ENCODE measurements at regions not wholly inside any gene's neighbourhood (a gene's known extent, or its start where the extent isn't known, plus 50 kb on each side); places are given as distances from the start of the nearest gene placed in this dataset.

DNA sequence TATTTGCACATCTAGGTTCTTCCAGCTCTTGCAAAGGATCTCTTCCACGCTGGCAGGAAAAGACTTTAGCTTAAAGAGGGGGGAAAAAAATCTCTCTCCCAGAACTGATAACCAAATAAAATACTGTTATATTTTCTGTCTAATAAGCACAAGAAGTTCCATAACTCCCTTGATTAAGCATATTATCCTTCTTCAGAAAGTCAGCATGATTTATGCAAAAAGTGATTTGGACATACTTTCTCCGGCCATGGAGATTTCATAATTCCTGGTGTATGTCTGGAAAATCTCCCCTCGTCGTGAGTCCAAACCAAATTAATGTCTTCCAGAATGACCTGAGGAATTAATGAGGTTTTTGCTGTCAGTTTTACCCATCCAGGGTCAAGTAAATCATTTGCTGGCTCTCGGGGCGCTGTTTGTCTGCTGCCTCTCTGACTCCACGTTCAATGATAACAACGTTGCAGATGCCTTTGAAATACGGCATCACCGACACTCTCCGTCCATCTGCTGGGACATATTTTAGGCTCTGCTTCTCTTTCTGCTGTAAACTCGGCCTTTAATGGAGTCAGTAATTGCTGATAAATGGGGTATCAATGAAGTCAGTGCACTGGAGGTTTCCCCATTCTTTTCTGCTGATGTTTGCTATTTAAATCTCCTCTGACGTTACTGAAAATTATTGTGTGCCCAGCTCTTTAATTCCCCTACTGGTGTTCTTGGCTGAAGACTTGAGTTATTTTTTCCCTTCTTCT is 112.9 kb downstream of the HLX start:
- CTCF ChIA-PET = interaction anchor here (1.0 to 1.2 kb wide), 4 partner anchors 210 to 439 kb away, joined by 3 to 7 read pairs (median 6); no protein-coding TSS in a partner anchor
- no peak overlapping the region for H3K4me3 ChIP-seq (ENCODE audit: low read depth, low read length)

GRCh38 chr1:220992705-220993052 is 113.4 kb downstream of the HLX start:
- POLR2A ChIA-PET = no interaction called here
- no peaks in the 10 kb centered on the region for H3K9me3 ChIP-seq (ENCODE audit: control insufficient read depth, insufficient read depth, low read length)
- no peak for DNase-seq (ENCODE audit: low read depth, low spot score)
- CTCF ChIA-PET = interaction anchor here (1.1 kb wide), 2 partner anchors 210 to 438 kb away, joined by 3 to 7 read pairs; no protein-coding TSS in a partner anchor
- H3K27me3 ChIP-seq (ENCODE audit: control insufficient read depth, insufficient read depth, low read length) = no peaks in the 10 kb centered on the region
- no peak overlapping the region for H3K27ac ChIP-seq (ENCODE audit: low read depth, low read length)
- TF ChIP-seq, protein P1, sequence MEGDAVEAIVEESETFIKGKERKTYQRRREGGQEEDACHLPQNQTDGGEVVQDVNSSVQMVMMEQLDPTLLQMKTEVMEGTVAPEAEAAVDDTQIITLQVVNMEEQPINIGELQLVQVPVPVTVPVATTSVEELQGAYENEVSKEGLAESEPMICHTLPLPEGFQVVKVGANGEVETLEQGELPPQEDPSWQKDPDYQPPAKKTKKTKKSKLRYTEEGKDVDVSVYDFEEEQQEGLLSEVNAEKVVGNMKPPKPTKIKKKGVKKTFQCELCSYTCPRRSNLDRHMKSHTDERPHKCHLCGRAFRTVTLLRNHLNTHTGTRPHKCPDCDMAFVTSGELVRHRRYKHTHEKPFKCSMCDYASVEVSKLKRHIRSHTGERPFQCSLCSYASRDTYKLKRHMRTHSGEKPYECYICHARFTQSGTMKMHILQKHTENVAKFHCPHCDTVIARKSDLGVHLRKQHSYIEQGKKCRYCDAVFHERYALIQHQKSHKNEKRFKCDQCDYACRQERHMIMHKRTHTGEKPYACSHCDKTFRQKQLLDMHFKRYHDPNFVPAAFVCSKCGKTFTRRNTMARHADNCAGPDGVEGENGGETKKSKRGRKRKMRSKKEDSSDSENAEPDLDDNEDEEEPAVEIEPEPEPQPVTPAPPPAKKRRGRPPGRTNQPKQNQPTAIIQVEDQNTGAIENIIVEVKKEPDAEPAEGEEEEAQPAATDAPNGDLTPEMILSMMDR (IDR thresholded peaks at IDR 0.05; ENCODE audit: low read depth, low read length) = no peak
- H3K4me3 ChIP-seq (ENCODE audit: low read depth, low read length) = no peak overlapping the region

More for the DNA sequence above, 112.9 kb downstream of the HLX start:
- DNase-seq (ENCODE audit: low read depth, low spot score) = no peak
- no peaks in the 10 kb centered on the region for H3K27me3 ChIP-seq (ENCODE audit: control insufficient read depth, insufficient read depth, low read length)
- TF ChIP-seq, protein P1 (IDR thresholded peaks at IDR 0.05; ENCODE audit: low read depth, low read length) = peak; percentile 13; the same call in 1 of the 2 replicates
- no peak overlapping the region for H3K27ac ChIP-seq (ENCODE audit: low read depth, low read length)
- POLR2A ChIA-PET = no interaction called here
- no peaks in the 10 kb centered on the region for H3K9me3 ChIP-seq (ENCODE audit: control insufficient read depth, insufficient read depth, low read length)

DNA sequence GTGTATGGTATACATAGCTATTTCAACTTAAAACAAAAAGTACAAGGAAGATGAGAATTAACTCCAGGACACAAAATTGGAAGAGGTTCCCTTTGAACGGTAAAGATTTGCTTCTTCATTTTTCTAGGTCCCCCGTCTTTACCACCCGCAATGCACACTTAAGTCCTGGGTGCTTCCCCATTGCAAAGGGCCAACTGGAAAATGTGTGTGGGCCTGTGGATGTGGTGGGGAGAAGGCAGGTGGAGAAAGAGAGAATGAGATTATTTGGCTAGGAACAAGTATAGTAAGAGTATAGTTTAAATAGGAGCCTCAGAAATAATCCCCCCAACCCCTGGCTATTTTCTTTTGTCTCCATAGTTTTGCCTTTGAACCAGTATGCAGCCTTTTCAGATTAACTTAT is 115.4 kb downstream of the HLX start:
- Histone ChIP-seq H3K9me3 (ENCODE audit: control insufficient read depth, insufficient read depth, low read length) (no peaks in the 10 kb centered on the region), H3K27ac (ENCODE audit: low read depth, low read length) (no peak overlapping the region), H3K4me3 (ENCODE audit: low read depth, low read length) (no peak overlapping the region), H3K27me3 (ENCODE audit: control insufficient read depth, insufficient read depth, low read length) (no peaks in the 10 kb centered on the region)
- TF ChIP-seq, protein P1 (IDR thresholded peaks at IDR 0.05; ENCODE audit: low read depth, low read length) = no peak
- CTCF ChIA-PET = no interaction called here
- DNase-seq (ENCODE audit: low read depth, low spot score) = no peak
- POLR2A ChIA-PET = no interaction called here

GRCh38 chr1:220997791-220998190 is 118.5 kb downstream of the HLX start:
- no peaks in the 10 kb centered on the region for H3K27me3 ChIP-seq (ENCODE audit: control insufficient read depth, insufficient read depth, low read length)
- CTCF ChIA-PET = interaction anchor here (0.6 to 0.9 kb wide), 2 partner anchors 30 to 266 kb away, joined by 3 read pairs; no protein-coding TSS in a partner anchor
- DNase-seq (ENCODE audit: low read depth, low spot score) = no peak
- TF ChIP-seq, protein P1 (IDR thresholded peaks at IDR 0.05; ENCODE audit: low read depth, low read length) = no peak
- H3K4me3 ChIP-seq (ENCODE audit: low read depth, low read length) = no peak overlapping the region
- POLR2A ChIA-PET = no interaction called here
- H3K9me3 ChIP-seq (ENCODE audit: control insufficient read depth, insufficient read depth, low read length) = no peaks in the 10 kb centered on the region
- H3K27ac ChIP-seq (ENCODE audit: low read depth, low read length) = no peak overlapping the region

Measured in AG04450 (cell line).